RWPE1 (cell line): ENCODE measurements at regions not wholly inside any gene's neighbourhood (a gene's known extent, or its start where the extent isn't known, plus 50 kb on each side); places are given as distances from the start of the nearest gene placed in this dataset.
"Not testable (repeated sequence)": the region's sequence is repeated elsewhere in the genome, so short reads cannot be mapped to it uniquely, and the experiment has no call there.

Source experiments
- CTCF ChIA-PET: fragments of 350-600 bp; sonication (Branson Sonifier 250); formaldehyde crosslinking; extraction: SDS; loops from one replicate; lab custom pipeline; 2021; lab: Yijun Ruan, JAX
- POLR2A ChIA-PET: fragments of 400-600 bp; formaldehyde crosslinking; extraction: SDS; loops from one replicate; lab custom pipeline; 2020; ENCODE audit warnings: antibody characterized with exemption; ENCODE audit not compliant: low non-redundant PET; lab: Yijun Ruan, JAX
- DNase-seq: peaks from one replicate; pipeline ENCODE4 v3.0.0; 2012; ENCODE audit warnings: low spot score
- H3K27ac ChIP-seq: fragments of 450-650 bp; 2 replicates; pipeline ENCODE4 v1.5.1; 2017
- TF ChIP-seq, protein P1 (sequence below): fragments of 450-650 bp; conservative IDR thresholded peaks from 2 replicates; pipeline ENCODE4 v1.5.1; 2017; ENCODE audit warnings: low read depth, mild to moderate bottlenecking

DNA sequence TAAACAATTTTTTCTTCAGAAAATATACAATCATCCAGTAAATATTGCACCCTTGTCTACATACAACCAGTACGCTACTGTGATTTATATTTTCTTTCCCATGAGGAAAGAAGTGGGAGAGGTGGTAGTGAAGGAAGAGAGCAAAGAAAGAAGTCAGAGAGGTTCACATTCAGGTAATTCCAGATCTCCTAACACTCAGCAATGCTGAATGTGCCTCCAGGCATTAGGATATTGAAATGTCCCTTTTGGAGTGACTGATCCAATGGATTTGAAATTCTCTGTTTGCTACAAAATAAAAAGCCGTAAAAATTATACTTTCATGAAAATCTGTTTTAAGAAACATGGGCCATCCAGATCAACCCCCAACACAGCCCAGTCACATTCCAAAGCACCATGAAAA lies 211.9 kb upstream of the NR3C2 start:
- CTCF ChIA-PET = no interaction called here
- TF ChIP-seq, protein P1, sequence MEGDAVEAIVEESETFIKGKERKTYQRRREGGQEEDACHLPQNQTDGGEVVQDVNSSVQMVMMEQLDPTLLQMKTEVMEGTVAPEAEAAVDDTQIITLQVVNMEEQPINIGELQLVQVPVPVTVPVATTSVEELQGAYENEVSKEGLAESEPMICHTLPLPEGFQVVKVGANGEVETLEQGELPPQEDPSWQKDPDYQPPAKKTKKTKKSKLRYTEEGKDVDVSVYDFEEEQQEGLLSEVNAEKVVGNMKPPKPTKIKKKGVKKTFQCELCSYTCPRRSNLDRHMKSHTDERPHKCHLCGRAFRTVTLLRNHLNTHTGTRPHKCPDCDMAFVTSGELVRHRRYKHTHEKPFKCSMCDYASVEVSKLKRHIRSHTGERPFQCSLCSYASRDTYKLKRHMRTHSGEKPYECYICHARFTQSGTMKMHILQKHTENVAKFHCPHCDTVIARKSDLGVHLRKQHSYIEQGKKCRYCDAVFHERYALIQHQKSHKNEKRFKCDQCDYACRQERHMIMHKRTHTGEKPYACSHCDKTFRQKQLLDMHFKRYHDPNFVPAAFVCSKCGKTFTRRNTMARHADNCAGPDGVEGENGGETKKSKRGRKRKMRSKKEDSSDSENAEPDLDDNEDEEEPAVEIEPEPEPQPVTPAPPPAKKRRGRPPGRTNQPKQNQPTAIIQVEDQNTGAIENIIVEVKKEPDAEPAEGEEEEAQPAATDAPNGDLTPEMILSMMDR = no peak
- DNase-seq = no peak
- no peak overlapping the region for H3K27ac ChIP-seq
- POLR2A ChIA-PET = no interaction called here

DNA sequence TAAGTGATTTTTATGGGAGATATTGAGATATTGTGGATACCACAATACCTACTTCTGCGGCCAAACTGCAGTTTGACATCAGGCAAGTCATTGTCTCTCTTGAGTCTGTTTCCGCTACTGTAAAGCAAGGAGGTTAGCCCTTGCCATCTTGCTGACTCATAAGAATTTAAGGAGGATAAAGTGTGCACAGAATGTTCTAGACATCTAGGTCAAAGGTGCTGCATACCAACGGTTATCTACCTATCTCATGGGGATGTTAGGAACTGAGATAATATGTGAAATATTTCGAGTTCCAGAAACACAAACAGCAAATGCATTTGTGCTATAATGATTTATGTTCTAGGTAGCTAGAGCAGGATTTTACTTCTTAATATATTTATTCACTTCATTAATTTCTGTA lies 211.5 kb upstream of the NR3C2 start:
- ChIA-PET POLR2A (no interaction called here), CTCF (no interaction called here)
- TF ChIP-seq, protein P1 = no peak
- H3K27ac ChIP-seq = no peak overlapping the region
- DNase-seq = no peak

DNA sequence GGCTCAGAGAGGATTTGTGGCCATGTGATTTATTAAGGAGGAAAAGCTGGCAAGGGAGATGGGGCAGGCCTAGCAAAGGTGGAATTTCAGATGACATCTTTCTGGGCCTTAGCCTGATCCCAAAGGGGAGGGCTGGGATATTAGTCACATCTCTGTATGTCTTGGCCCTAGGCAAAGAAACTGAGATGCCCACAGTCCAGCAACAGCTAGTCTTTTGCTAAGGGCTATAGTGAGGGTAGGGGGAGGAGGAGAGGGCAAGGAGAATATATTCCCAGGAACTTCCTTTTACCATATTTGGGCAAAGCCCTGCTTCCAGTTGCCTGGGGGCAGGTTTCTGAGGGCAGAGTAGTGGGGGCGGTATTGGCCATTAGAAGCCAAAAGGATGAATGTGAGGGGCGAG lies 209.8 kb upstream of the NR3C2 start:
- CTCF ChIA-PET = no interaction called here
- no peak for DNase-seq
- no peak overlapping the region for H3K27ac ChIP-seq
- POLR2A ChIA-PET = no interaction called here
- TF ChIP-seq, protein P1 = no peak

DNA sequence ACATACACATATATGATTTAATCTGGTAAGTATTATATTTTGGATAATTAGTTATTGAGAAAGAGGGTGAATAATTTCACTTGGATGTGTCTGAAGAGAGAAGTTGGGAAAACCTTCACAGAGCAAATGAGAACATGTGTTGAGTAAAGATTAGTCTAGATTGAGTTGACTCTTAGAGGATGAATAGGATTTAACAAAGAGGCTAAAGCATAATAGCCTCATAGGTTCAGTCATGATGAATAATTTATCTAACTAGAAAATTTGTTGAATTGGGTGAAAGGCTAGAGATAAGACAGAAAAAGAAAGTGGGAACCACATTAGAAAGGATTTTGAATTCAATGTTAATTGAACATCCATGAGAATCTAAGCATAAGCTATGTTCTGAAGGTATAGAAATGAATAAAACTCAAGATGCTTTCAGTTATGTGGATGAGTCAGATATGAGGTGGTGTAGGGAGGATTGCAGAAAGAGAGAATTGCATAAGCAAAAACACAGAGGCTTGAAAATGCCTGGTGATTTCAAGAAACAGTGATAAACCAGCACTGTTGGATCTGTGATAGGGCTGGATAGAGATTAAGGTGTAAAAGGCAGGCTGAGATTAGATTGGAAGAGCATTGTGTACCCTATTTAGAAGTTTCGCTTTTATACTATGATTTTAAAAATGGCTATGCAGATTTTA lies 207.6 kb upstream of the NR3C2 start:
- no peak overlapping the region for H3K27ac ChIP-seq
- POLR2A ChIA-PET = no interaction called here
- CTCF ChIA-PET = no interaction called here
- TF ChIP-seq, protein P1 = no peak
- peak; percentile 4 for DNase-seq

DNA sequence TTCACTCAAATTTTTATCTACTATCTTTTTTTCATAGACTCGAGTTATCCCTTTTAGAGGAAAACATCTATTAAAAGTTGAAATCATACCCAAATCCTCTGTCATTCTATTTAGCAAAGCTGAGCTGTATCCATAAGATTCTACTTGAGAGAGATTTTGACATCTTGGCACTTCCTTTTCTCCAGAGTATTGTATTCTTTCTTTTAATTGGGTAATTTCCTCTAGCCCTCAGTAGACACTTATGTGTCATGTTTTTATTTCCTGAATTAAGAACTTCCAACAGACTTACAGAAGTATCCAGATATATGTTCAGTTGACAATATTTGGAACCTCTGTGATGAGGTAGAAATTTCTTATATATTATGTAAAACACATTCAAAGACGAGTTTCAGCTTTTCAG lies 201.6 kb upstream of the NR3C2 start:
- CTCF ChIA-PET = no interaction called here

DNA sequence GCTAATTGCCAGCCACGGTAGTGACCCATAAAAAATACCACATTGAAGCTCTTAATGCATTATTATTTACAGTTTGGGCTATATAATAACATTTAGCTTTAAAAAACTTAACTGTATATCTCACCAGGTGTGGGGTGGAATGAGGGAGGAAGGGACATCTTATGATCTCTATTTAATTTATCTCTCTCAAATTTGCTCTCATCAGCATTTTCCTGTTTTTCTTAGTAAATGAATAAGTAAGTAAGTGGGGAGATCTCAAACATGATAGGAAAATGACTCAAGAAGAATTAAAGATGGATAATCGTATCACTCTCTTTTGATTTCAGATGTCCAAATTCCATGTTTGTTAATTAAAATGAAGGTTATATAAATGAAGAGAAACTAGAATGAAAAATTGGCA lies 200.7 kb upstream of the NR3C2 start:
- TF ChIP-seq, protein P1 = no peak
- DNase-seq = no peak
- no peak overlapping the region for H3K27ac ChIP-seq
- CTCF ChIA-PET = no interaction called here
- POLR2A ChIA-PET = no interaction called here

More for the DNA sequence above, 201.6 kb upstream of the NR3C2 start:
- H3K27ac ChIP-seq = no peak overlapping the region
- TF ChIP-seq, protein P1 = no peak
- POLR2A ChIA-PET = no interaction called here
- no peak for DNase-seq

DNA sequence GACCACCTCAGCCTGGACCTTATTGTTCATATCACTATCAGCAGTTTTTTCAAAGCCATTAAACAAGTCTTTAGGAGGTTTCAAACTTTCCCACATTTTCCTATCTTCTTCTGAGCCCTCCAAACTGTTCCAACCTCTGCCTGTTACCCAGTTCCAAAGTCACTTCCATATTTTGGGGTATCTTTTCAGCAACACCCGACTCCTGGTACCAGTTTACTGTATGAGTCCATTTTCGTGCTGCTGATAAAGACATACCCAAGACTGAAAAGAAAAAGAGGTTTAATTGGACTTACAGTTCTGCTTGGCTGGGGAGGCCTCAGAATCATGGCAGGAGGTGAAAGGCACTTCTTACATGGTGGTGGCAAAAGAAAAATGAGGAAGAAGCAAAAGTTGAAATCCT lies 195.9 kb upstream of the NR3C2 start:
- H3K27ac ChIP-seq, DNase-seq, POLR2A ChIA-PET, CTCF ChIA-PET: not testable (repeated sequence)

DNA sequence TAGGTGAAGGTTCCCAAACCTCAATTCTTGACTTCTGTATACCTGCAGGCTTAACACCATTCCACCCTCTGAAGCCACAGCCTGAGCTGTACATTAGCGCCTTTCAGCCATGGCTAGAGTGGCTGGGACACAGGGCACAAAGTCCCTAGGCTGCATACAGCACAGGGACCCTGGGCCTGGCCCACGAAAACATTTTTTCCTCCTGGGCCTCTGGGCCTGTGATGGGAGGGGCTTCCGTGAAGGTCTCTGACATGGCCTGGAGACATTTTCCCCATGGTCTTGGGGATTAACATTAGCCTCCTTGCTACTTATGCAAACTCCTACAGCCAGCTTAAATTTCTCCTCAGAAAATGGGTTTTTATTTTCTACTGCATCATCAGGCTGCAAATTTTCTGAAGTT lies 195.2 kb upstream of the NR3C2 start:
- POLR2A ChIA-PET, H3K27ac ChIP-seq, DNase-seq, CTCF ChIA-PET: not testable (repeated sequence)
